ENCODE measurements at regions not wholly inside any gene's neighbourhood (a gene's known extent, or its start where the extent isn't known, plus 50 kb on each side); places are given as distances from the start of the nearest gene placed in this dataset.
"Not testable (repeated sequence)": the region's sequence is repeated elsewhere in the genome, so short reads cannot be mapped to it uniquely, and the experiment has no call there.

DNA sequence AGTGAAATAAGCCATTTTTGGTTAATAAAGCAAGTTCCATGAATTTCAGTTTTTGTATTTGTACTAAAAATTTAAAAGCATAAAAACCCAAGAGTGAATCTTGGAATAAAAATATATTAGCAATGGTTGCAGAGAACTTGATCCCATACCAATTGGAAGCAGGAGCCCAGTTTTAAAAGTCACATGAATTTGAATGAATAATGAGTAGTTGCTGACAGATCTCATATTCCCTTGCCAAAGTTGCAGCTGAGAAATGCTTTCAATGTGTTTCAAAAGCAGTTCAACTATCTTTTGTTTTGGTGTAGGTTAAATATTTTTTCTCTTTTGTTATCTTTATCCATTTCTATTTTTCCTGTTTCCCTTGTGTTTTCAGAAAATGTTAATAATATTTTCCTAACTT is 818.6 kb downstream of the CDH18 start:
- no peak for DNase-seq

- no peak for DNase-seq
Observed at GRCh38 chr5:19172926-19173470, 815.0 kb downstream of the CDH18 start.

DNA sequence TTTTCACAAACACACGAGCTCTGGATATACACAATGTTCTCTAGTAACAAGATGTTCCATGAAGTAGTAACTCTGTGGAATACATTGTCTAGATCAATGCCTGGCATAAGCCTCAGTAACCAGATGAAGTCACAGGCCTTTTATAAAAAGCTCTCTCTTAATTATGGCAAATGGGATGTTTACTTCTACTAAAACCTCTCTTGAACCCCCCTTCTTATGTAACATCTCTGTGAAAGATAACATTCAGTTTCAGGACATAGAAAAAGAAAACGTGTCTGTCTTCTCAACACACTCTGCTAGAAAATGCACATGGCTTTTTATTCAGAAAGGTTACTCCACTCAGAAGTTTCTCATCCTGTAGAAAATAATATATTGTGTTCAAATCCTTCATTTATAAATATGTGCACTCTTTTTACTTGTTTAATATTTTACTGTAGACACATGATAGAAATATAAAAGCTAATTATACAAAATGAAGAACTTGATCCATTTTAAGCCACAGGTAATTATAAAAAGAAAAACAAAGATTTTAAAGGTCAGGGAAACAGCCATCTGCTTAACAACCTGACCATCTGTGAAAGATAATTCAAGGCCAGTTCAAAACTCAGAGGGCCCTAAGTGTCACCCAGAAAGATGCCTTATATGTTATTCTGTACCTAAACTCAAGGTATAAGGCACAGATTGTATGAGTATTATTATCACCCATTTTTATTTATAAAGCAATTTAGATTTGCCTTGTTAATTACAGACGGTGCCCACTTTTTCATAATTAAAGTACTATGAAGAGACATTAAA is 812.0 kb downstream of the CDH18 start:
- DNase-seq = no peak

GRCh38 chr5:19179571-19179970 is 808.4 kb downstream of the CDH18 start:
- no peak for DNase-seq

- no peak for DNase-seq
Observed at GRCh38 chr5:19189176-19189575, 798.8 kb downstream of the CDH18 start.

- no peak for DNase-seq
Observed at GRCh38 chr5:19193631-19194030, 794.4 kb downstream of the CDH18 start.

GRCh38 chr5:19196631-19197030 is 791.4 kb downstream of the CDH18 start:
- no peak for DNase-seq

DNA sequence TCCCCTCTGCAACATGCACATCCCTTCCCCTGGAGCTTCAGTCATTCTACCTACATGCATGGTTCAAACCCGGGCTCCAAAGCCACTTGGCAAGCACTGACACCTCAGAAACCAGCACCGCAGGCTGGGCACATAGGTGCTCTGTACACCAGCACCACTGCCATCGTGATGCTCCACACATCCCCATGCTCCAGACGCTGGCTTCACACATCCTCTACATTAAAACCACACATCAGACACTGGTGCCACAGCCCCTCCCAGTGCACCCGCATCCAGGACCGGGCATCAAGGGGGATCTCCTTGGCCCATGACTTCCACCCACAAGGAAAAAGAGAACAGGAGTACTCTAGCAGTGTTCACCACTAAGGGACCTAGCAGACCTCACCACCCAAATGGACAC is 787.7 kb downstream of the CDH18 start:
- no peak for DNase-seq

DNA sequence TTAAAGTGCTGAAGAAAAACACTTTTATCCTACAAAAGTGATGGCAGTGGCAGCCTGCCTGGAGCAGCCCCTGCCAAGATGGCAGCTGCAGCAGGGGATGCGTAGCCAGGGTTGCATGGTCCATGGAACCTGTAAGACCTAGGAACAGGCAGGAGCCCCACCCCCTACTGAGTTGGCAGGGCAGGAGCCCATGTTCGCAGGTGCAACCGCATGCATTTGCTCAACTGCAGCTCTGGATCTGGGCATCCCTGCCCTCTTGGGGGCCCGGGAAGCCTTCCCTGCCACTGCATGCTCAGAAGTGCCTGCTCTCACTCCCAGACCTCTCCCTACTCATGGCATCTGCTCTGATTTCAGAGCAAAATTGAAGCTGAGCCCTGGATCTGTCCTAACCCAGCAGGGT is 779.6 kb downstream of the CDH18 start:
- no peak for DNase-seq

DNA sequence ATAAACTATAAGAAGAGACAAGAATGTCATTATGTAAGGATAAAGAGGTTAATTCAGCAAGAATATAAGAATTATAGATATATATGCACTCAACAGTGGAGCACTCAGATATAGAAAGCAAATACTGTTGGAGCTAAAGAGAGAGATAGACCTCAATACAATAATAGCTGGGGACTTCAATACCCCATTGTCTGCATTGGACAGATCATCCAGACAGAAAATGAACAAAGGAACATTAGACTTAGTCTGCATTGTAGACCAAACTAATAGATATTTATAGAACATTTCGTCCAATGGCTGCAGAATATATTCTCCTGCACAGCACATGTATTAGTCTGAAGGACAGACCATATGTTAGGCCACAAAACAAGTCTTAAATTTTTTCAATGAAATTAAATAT is 777.1 kb downstream of the CDH18 start:
- no peak for DNase-seq

GRCh38 chr5:19229179-19229835 is 758.7 kb downstream of the CDH18 start:
- DNase-seq = no peak

DNA sequence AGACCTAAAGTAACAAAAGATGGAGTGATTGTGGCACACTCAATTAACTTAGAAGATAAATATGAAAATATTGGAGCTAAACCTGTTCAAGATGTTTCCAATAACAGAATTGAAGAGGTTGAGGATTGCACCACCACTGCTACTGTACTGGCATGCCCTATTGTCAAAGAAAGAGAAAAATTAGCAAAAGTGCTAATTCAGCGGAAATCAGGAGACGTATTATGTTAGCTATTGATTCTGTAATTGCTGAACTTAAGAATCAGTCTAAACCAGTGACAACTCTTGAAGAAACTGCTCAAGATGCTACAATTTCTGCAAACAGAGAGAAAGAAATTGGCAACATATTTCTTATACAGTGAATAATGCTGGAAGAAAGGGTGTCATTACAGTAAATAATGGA is 754.4 kb downstream of the CDH18 start:
- no peak for DNase-seq

- no peak for DNase-seq
Observed at GRCh38 chr5:19235101-19235584, 752.9 kb downstream of the CDH18 start.

DNA sequence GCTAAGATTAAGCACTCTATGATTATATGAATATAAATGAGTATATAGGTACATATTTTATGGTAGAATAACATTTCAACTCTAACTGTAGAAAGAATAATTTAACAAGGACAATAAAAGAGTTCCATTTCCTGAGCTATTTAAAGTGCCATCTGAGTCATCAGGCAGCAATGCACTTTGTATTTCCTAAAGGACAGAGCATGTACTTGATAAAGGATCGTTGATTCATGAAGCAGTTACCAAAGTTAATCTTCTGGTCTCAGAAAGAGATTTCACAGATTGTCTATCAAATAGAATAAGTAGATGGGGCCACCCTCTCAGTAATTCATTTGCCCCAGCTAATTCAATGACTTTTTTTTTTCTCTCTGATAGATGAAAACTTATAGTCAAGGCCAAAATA is 747.8 kb downstream of the CDH18 start:
- DNase-seq = no peak

GRCh38 chr5:19241690-19242089 is 746.3 kb downstream of the CDH18 start:
- DNase-seq = no peak

DNA sequence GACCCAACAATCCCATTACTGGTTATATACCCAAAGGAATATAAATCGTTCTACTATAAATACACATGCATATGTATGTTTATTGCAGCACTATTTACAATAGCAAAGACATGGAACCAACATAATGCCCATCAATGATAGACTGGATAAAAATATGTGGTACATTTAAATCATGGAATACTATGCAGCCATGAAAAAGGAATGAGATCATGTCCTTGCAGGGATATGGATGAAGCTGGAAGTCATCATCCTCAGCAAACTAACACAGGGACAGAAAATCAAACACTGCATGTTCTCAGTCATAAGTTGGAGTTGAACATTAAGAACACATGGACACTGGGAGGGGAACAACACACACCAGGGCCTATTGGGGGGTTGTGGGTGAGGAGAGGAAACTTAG is 741.8 kb downstream of the CDH18 start:
- not testable (repeated sequence) for DNase-seq

- DNase-seq = no peak
Observed at GRCh38 chr5:19247302-19247701, 740.7 kb downstream of the CDH18 start.

DNA sequence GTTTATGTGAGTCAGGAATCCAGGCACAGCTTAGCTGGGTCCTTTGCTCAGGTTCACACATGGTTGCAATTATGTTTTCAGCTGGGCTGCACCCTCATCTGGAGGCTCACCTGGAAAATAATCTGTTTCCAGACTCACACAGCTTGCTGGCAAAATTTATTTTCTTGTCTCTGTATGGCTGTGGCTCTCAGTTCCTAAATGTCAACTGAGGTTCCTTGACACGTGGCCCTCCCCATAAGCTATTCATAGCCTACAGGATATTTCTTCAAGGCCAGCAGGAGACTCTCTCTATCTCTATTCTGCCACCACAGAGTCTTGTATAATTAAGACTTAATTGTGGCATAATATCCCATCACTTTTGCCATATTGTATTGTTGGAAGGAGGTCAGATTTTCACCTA is 732.0 kb downstream of the CDH18 start:
- no peak for DNase-seq

DNA sequence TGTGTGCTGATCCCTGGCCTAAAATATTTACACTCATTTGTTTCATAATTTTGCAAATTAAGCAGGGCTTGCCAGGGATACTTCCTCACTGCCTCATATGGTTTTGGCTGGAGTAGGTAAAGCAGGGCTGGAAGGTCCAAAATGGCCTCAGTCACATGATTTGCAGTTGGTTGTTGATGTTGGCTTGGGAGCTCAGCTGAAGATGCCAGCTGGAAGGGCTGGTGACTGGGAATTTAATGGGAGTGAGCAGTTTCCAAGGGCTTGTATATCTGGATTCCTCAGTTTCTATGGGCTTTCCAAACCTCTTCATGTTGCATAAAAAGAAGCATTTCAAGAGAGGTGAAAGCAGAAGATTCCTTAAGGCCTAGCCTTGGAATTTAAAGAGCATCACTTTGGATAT is 729.3 kb downstream of the CDH18 start:
- DNase-seq = no peak

DNA sequence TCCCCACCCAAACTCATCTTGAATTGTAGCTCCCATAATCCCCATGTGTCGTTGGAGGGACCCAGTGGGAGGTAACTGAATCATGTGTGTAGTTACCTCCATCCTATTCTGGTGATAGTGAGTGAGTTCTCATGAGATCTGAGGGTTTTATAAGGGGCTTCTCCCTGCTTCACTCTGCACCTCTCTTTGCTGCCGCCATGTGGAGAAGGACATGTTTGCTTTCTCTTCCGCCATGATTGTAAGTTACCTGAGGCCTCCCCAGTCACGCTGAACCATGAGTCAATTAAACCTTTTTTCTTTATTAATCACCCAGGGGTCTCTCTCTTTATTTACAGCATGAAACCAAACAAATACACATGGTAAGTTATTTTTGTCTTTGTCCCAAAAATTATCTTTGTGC is 726.1 kb downstream of the CDH18 start:
- no peak for DNase-seq

GRCh38 chr5:19264821-19265220 is 723.2 kb downstream of the CDH18 start:
- no peak for DNase-seq

GRCh38 chr5:19266791-19267190 is 721.2 kb downstream of the CDH18 start:
- DNase-seq = no peak

- DNase-seq = no peak
Observed at GRCh38 chr5:19270153-19270552, 717.8 kb downstream of the CDH18 start.

DNA sequence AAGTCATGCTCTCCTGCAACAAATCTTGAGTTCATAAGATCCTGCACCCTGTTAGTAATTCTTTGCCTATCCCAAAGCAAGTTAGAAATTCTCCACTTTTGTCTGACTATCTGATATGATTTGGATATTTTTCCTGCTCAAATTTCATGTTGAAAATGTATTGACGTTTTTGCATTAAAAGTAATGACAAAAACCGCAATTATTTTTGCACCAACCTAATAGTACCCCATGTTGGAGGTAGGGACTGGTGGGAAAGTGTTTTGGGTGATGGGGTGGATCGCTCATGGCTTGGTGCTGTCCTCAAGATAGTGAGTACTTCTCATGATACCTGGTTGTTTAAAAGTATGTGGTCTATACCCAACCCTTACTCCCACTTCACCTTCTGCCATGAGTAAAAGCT is 713.4 kb downstream of the CDH18 start:
- DNase-seq = no peak
